ENCODE measurements at regions not wholly inside any gene's neighbourhood (a gene's known extent, or its start where the extent isn't known, plus 50 kb on each side); places are given as distances from the start of the nearest gene placed in this dataset.

DNA sequence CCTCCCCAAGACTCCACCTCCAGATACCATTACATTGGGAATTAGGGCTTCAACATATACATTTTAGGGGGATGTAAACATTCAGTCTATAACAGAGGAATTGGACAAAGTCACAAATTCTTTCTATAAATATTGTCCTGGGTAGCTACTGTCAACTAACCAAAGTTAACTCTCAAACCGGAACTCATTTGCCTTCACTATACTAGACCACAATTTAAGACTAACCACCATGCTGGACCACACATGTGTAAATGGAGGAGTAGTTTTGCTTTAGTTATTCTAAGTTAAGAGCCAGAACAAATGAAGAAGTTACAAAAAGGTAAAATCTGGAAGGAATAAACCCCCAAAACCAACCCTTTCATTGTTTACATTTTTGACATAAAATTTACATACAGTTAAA lies 222.8 kb downstream of the NDFIP2 start:
- Histone ChIP-seq H3K4me1 (ENCODE audit: insufficient read depth, low read length) (no peaks in the 10 kb centered on the region), H3K9me3 (ENCODE audit: control insufficient read depth, insufficient read depth, low read length) (no peaks in the 10 kb centered on the region), H3K9ac (ENCODE audit: low read depth, low read length) (no peak overlapping the region), H3K36me3 (ENCODE audit: insufficient read depth, low read length) (no peaks in the 10 kb centered on the region)

DNA sequence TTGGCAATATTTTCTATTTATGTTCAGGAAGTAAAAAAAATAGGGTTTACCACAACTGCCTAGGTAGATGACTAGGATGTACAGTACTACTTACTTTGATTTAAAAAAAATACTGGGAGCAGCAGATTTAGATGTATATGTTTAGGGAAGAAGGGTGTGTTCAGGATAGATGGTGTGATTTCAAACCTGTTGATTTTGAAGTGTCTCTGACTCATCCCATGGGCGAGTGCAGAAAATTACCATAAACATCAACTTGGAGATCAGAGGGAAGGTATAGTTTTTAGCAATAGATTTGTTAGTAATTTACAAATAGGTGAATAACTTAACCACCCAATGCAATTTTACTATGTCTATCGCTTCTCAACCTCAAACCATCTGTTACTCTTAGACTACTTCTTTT lies 214.8 kb downstream of the NDFIP2 start:
- Histone ChIP-seq H3K9me3 (ENCODE audit: control insufficient read depth, insufficient read depth, low read length) (no peaks in the 10 kb centered on the region), H3K36me3 (ENCODE audit: insufficient read depth, low read length) (no peaks in the 10 kb centered on the region), H3K4me1 (ENCODE audit: insufficient read depth, low read length) (no peaks in the 10 kb centered on the region), H3K9ac (ENCODE audit: low read depth, low read length) (no peak overlapping the region)

DNA sequence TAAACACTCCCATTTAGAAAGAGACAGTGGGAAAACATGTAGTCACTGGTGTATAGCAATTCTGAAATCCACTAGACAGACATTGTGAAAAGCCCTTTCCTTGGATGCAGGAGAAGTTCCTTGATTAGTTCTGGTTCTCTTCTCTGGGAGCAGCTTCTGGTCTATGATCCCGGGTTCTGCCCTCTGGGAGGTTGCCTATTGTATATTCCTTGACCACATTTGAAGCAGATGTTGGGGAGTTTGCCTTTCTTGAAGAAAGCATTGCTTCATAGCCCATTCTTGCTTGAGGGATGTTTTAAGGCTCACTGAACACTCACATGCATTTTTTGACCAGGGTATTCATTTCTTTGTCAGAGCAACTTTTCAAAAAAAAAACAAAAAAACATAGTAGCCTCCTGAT lies 211.9 kb downstream of the NDFIP2 start:
- Histone ChIP-seq H3K36me3 (ENCODE audit: insufficient read depth, low read length) (no peaks in the 10 kb centered on the region), H3K4me1 (ENCODE audit: insufficient read depth, low read length) (no peaks in the 10 kb centered on the region), H3K9me3 (ENCODE audit: control insufficient read depth, insufficient read depth, low read length) (no peaks in the 10 kb centered on the region), H3K9ac (ENCODE audit: low read depth, low read length) (no peak overlapping the region)

DNA sequence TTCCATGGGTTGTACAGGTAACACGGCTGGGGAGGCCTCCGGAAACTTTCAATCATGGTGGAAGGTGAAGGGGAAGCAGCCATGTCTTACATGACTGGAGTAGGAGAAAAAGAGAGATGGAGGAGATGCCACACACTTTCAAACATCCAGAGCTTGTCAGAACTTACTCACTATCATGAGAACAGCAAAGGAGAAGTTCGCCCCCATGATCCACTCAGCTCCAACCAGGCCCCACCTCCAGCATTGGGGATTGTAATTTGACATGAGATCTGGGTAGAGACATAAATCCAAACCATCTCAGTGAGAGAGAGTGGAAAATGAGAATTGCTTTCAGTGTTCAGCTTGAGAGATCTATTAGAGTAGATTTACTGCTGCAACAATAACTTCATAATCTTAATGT lies 210.9 kb downstream of the NDFIP2 start:
- Histone ChIP-seq H3K4me1 (ENCODE audit: insufficient read depth, low read length) (no peaks in the 10 kb centered on the region), H3K36me3 (ENCODE audit: insufficient read depth, low read length) (no peaks in the 10 kb centered on the region), H3K9ac (ENCODE audit: low read depth, low read length) (no peak overlapping the region)

DNA sequence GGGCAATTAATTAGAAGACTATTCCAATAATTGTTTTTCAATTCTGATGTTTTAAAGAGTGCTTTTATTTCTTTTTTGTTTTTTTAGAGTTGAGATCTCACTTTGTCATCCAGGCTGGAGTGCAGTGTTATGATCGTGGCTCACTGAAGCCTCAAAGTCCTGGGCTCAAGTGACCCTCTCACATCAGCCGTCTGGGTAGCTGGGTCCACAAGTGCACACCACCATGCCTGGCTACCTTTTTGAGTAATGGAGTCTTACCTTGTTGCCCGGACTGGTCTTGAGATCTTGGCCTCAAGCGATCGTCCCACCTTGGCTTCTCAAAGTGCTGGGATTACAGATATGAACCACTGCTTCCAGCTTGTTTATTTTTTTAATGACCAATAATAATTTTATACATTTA lies 207.8 kb downstream of the NDFIP2 start:
- Histone ChIP-seq H3K9me3 (ENCODE audit: control insufficient read depth, insufficient read depth, low read length) (no peaks in the 10 kb centered on the region), H3K4me1 (ENCODE audit: insufficient read depth, low read length) (no peaks in the 10 kb centered on the region), H3K36me3 (ENCODE audit: insufficient read depth, low read length) (no peaks in the 10 kb centered on the region), H3K9ac (ENCODE audit: low read depth, low read length) (no peak overlapping the region)

More for the DNA sequence above, 210.9 kb downstream of the NDFIP2 start:
- H3K9me3 ChIP-seq (ENCODE audit: control insufficient read depth, insufficient read depth, low read length) = no peaks in the 10 kb centered on the region

DNA sequence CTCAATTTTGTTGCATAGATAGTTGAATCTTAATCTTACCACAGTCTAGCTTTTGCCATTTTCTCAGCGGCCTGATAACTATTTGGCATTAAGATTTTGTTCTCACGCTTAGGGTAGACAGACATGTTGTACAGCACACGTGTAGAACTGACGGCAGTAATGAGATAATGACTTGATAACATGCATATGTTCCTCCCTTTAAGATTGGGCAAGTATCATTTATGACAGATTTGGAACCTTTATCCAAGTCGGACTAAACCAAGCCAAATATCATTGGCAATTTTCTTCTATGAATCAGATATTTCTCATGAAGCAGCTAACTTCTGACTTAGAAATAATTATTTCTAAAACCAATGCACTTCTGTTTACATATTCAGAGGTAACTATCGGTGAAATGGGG lies 205.5 kb downstream of the NDFIP2 start:
- H3K36me3 ChIP-seq (ENCODE audit: insufficient read depth, low read length) = no peaks in the 10 kb centered on the region
- H3K9ac ChIP-seq (ENCODE audit: low read depth, low read length) = no peak overlapping the region
- no peaks in the 10 kb centered on the region for H3K4me1 ChIP-seq (ENCODE audit: insufficient read depth, low read length)
- H3K9me3 ChIP-seq (ENCODE audit: control insufficient read depth, insufficient read depth, low read length) = no peaks in the 10 kb centered on the region

DNA sequence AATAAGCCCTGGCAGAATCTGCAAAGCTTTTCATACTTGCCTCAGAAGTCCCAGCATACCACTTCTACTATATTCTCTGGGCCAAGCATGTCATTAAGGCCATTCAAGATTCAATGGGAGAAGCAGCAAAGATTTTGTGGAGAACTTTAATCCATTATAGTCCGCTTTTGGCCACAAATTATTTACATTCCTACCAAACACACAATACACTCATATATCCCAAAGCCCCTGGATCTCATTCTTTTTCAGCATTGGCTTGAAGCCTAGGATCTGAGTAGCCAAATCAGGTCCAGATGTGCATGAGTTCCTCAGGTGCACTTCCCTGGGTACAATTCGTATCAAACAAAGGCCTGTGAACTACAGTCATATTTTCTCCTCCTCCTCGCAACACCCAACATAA lies 203.4 kb downstream of the NDFIP2 start:
- Histone ChIP-seq H3K9ac (ENCODE audit: low read depth, low read length) (no peak overlapping the region), H3K9me3 (ENCODE audit: control insufficient read depth, insufficient read depth, low read length) (no peaks in the 10 kb centered on the region), H3K36me3 (ENCODE audit: insufficient read depth, low read length) (no peaks in the 10 kb centered on the region), H3K4me1 (ENCODE audit: insufficient read depth, low read length) (peaks cover 5% of the 10 kb centered on the region; the same call in 1 of the 2 replicates)

DNA sequence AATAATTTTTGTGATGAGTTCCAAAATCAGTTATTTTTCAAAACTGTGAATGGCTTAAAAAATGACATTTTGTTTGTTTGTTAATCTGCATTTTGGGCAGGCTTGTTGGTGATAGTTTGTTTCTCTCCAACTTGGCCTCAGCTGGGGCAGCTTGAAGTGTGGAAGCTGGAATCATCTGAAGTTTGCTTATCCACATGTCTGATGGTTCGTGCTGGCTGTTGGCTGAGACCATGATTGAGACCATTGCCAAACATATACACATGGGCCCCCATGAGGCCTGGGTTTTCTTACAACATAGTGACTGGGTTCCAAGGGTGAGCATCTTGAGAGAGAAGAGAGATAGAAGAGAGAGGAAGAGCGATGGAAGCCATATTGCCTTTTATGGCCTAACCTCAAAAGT lies 201.2 kb downstream of the NDFIP2 start:
- no peak overlapping the region for H3K9ac ChIP-seq (ENCODE audit: low read depth, low read length)
- H3K9me3 ChIP-seq (ENCODE audit: control insufficient read depth, insufficient read depth, low read length) = no peaks in the 10 kb centered on the region
- no peaks in the 10 kb centered on the region for H3K36me3 ChIP-seq (ENCODE audit: insufficient read depth, low read length)
- peaks cover 5% of the 10 kb centered on the region; the same call in 1 of the 2 replicates for H3K4me1 ChIP-seq (ENCODE audit: insufficient read depth, low read length)

DNA sequence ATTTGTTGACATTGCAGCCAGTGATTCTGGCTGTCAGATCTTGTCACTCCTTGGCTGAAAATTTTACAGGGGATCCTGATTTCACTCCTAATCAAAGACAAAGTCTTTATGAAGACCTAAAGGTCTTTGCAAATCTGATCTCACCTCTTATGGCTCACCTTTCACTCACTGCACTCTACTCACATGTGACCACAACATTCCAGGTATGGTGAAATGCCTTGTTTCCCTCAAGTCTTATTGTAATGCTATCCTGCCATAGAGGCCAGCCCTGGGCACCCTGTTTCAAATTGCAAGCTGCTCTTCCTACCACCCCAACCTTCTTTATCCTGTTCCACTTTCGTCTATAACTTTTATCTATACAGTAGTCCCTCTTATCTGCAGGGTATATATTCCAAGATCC lies 200.1 kb downstream of the NDFIP2 start:
- Histone ChIP-seq H3K9ac (ENCODE audit: low read depth, low read length) (no peak overlapping the region), H3K36me3 (ENCODE audit: insufficient read depth, low read length) (no peaks in the 10 kb centered on the region), H3K9me3 (ENCODE audit: control insufficient read depth, insufficient read depth, low read length) (no peaks in the 10 kb centered on the region), H3K4me1 (ENCODE audit: insufficient read depth, low read length) (peaks cover 5% of the 10 kb centered on the region; the same call in 1 of the 2 replicates)

DNA sequence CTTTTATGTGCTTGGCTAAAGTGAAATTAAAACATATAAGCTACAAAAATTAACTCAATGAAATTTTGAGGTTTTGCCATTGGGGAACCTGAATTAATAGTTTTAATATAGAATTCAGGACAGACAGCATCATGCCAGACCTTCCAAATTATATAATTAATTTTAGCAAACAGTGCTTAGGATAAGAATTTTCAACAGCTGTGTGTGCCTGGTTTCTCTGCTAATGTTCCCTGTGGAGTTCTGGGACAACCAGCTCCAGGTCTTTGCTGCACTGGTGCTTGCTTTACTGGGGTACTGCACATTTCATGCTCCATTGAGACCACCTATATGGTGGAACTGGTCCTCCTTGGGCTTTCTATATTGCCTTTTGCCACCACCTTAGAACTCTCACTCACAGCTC lies 199.5 kb downstream of the NDFIP2 start:
- H3K9me3 ChIP-seq (ENCODE audit: control insufficient read depth, insufficient read depth, low read length) = no peaks in the 10 kb centered on the region
- no peaks in the 10 kb centered on the region for H3K36me3 ChIP-seq (ENCODE audit: insufficient read depth, low read length)
- H3K9ac ChIP-seq (ENCODE audit: low read depth, low read length) = no peak overlapping the region
- H3K4me1 ChIP-seq (ENCODE audit: insufficient read depth, low read length) = peaks cover 5% of the 10 kb centered on the region; the same call in 1 of the 2 replicates

DNA sequence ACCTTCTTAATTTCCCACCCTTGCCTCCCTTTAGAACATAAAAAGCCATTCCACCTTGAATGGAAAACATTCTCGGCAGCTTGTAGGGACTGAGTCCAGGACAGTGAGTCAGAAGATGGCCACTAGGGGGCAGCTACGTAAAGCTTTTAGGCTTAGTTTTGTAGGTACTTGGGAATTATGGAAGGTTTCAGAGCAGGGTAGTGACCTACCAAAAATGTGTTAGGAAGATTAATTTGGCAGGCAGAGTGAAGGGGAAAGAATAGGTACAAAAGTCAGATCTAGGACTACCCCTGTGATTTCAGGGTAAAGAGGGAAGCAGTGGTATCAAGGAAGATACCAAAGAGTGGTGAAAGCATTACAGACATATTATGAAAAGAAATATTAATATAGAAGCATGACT lies 198.4 kb downstream of the NDFIP2 start:
- no peak overlapping the region for H3K9ac ChIP-seq (ENCODE audit: low read depth, low read length)
- peaks cover 5% of the 10 kb centered on the region; the same call in 1 of the 2 replicates for H3K4me1 ChIP-seq (ENCODE audit: insufficient read depth, low read length)
- H3K36me3 ChIP-seq (ENCODE audit: insufficient read depth, low read length) = no peaks in the 10 kb centered on the region
- H3K9me3 ChIP-seq (ENCODE audit: control insufficient read depth, insufficient read depth, low read length) = no peaks in the 10 kb centered on the region

DNA sequence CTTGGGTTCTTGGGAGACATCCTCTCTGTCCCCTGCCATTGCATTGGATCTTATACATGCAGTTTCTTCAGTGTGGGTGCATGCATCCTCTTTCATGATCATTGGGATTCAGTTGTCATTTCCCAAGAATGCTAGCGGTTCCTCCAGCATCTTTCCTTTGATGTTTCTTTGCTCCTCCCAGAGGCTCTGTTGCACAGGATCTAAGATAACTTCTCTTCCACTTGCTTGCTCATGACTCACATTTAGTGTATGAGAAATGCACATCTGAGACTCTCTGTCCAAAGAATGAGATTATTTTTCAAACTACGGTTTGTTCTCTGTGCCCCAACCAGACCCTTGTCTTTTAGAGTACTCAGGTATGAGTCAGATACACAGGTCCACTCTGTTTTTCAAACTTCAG lies 197.1 kb downstream of the NDFIP2 start:
- Histone ChIP-seq H3K4me1 (ENCODE audit: insufficient read depth, low read length) (peaks cover 9% of the 10 kb centered on the region; the same call in 1 of the 2 replicates), H3K9me3 (ENCODE audit: control insufficient read depth, insufficient read depth, low read length) (no peaks in the 10 kb centered on the region), H3K9ac (ENCODE audit: low read depth, low read length) (no peak overlapping the region), H3K36me3 (ENCODE audit: insufficient read depth, low read length) (no peaks in the 10 kb centered on the region)

DNA sequence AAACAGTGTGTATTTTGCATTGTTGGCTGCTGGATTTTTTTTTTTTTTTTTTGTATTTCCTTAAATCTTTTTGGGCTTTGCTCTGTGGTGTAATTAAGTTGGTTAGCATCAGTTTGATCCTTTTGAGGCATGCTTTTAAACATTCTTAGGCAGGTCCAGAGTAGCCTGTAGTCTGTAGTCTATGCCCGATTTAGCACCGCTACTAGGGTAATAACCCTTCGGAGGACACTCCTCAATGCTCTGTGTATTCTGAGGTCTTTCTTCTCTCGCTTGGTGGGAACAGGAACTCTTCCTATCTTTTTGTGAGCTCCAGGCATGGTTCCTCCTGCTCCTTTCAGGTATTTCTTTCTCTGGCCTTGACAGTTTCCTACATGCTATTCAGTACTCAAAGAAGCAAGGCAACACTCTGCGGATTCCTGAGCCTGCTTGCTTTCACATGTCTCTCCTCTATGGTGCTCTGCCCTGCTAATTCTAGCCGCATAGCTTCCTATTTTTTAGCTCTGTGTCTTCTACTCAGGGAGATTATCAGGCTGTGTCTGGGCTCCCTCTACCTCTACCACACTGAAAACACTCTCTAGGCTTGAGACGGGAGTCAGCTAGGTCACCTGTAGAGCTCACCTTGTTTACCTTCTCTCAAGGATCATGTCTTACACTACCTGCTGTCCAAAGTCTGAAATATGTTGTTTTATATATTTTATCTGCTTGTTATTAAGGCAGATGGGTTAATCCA lies 195.1 kb downstream of the NDFIP2 start:
- Histone ChIP-seq H3K4me1 (ENCODE audit: insufficient read depth, low read length) (peaks cover 9% of the 10 kb centered on the region; the same call in 1 of the 2 replicates), H3K36me3 (ENCODE audit: insufficient read depth, low read length) (no peaks in the 10 kb centered on the region)

DNA sequence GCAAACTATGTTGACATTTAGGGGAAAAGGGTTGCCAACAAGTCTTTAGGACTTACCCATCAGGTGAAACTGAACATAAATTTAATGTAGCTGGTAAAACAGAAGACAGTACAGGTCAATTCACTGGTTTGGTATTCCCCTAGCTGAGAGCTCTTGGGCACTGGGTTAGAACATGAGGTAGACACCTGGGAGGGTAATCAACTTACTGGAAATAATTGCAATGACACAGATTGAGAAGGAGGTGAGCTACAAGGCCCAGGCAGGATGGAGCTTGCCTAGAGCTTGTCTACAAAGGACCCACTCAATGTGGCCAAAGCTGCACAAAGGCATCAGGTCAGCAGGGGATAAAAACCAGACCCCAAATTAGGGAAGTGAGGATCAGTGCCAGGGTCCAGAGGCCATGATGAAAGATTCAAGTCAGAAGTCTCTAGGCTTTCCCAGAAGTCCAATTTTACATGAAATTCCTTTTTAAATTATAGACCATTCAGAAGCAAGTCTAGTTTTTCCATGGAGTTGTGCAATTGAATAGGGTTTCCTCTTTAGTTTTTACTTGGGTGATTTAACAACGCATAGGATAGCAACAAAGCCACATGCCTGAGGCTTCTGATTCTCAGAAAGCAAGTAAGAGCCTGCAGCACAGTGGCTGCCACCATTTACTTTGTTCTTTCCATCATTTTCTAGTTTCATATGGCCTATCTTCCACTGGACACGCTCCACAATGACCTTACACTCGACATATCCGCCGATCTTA lies 194.0 kb downstream of the NDFIP2 start:
- Histone ChIP-seq H3K9ac (ENCODE audit: low read depth, low read length) (no peak overlapping the region), H3K36me3 (ENCODE audit: insufficient read depth, low read length) (no peaks in the 10 kb centered on the region), H3K9me3 (ENCODE audit: control insufficient read depth, insufficient read depth, low read length) (no peaks in the 10 kb centered on the region), H3K4me1 (ENCODE audit: insufficient read depth, low read length) (0 out of 2 replicates have a peak, but pooled peaks cover 4% of the 10 kb centered on the region)

More for the DNA sequence above, 195.1 kb downstream of the NDFIP2 start:
- Histone ChIP-seq H3K9ac (ENCODE audit: low read depth, low read length) (no peak overlapping the region), H3K9me3 (ENCODE audit: control insufficient read depth, insufficient read depth, low read length) (no peaks in the 10 kb centered on the region)

DNA sequence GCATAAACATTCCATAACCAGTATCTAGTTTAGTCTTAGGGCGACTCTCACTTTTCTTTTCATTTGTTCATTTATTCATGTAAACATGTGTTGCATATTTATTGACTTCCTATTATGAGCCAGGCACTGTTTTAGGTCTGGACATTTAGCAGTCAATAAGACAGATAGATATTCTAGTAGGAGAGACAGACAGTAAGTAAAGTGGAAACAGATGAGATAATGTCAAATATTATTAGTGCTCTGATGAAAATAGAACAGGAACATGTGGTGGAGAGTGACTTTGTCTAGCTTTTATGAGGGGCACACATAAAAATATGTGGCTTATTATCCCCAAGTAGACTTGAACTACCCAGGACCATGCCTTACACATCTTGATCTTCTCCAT lies 193.0 kb downstream of the NDFIP2 start:
- Histone ChIP-seq H3K36me3 (ENCODE audit: insufficient read depth, low read length) (no peaks in the 10 kb centered on the region), H3K4me1 (ENCODE audit: insufficient read depth, low read length) (0 out of 2 replicates have a peak, but pooled peaks cover 4% of the 10 kb centered on the region), H3K9ac (ENCODE audit: low read depth, low read length) (no peak overlapping the region), H3K9me3 (ENCODE audit: control insufficient read depth, insufficient read depth, low read length) (no peaks in the 10 kb centered on the region)

Data from ES-I3 (cell line).